ENCODE measurements at regions not wholly inside any gene's neighbourhood (a gene's known extent, or its start where the extent isn't known, plus 50 kb on each side); places are given as distances from the start of the nearest gene placed in this dataset.
A peak's percentile ranks its signal among the peaks of the same experiment; 100 is the strongest.

- DNase-seq (ENCODE audit: low read depth in 1 of 2, low spot score in 1 of 2), result no peak
- in situ Hi-C loops (cut with HindIII; ENCODE audit: low pct_unique_long_range_greater_than_20kb, low sequenced_read_pairs), result no loop called here
- no peak for TF ChIP-seq JUND (IDR thresholded peaks at IDR 0.05; ENCODE audit: low read depth)
These were observed 52.6 kb upstream of the NHLH2 start for GRCh38 chr1:115893545-115893944.

- no peak for TF ChIP-seq JUND (IDR thresholded peaks at IDR 0.05; ENCODE audit: low read depth)
- in situ Hi-C loops (cut with HindIII; ENCODE audit: low pct_unique_long_range_greater_than_20kb, low sequenced_read_pairs), result no loop called here
These were observed 57.1 kb upstream of the NHLH2 start for GRCh38 chr1:115898020-115898419.

GRCh38 chr1:115900856-115901255, 59.9 kb upstream of the NHLH2 start:
- in situ Hi-C loops (cut with HindIII; ENCODE audit: low pct_unique_long_range_greater_than_20kb, low sequenced_read_pairs), result no loop called here
- no peak for DNase-seq (ENCODE audit: low read depth in 1 of 2, low spot score in 1 of 2)
- no peak for TF ChIP-seq JUND (IDR thresholded peaks at IDR 0.05; ENCODE audit: low read depth)

More at GRCh38 chr1:115898020-115898419, 57.1 kb upstream of the NHLH2 start:
- DNase-seq (ENCODE audit: low read depth in 1 of 2, low spot score in 1 of 2), result no peak

- peak in 1 of 2 experiments; percentile 52 for DNase-seq (ENCODE audit: low read depth in 1 of 2, low spot score in 1 of 2)
- in situ Hi-C loops (cut with HindIII; ENCODE audit: low pct_unique_long_range_greater_than_20kb, low sequenced_read_pairs), result no loop called here
- TF ChIP-seq JUND (IDR thresholded peaks at IDR 0.05; ENCODE audit: low read depth), result no peak
These were observed 65.7 kb upstream of the NHLH2 start for GRCh38 chr1:115906627-115907026.

GRCh38 chr1:115907092-115907491, 66.2 kb upstream of the NHLH2 start:
- in situ Hi-C loops (cut with HindIII; ENCODE audit: low pct_unique_long_range_greater_than_20kb, low sequenced_read_pairs), result no loop called here
- no peak for DNase-seq (ENCODE audit: low read depth in 1 of 2, low spot score in 1 of 2)
- no peak for TF ChIP-seq JUND (IDR thresholded peaks at IDR 0.05; ENCODE audit: low read depth)

- no peak for DNase-seq (ENCODE audit: low read depth in 1 of 2, low spot score in 1 of 2)
- in situ Hi-C loops (cut with HindIII; ENCODE audit: low pct_unique_long_range_greater_than_20kb, low sequenced_read_pairs), result no loop called here
- TF ChIP-seq JUND (IDR thresholded peaks at IDR 0.05; ENCODE audit: low read depth), result no peak
These were observed 67.6 kb upstream of the SLC22A15 start for GRCh38 chr1:115908565-115909274.

- no peak for TF ChIP-seq JUND (IDR thresholded peaks at IDR 0.05; ENCODE audit: low read depth)
- no peak for DNase-seq (ENCODE audit: low read depth in 1 of 2, low spot score in 1 of 2)
- in situ Hi-C loops (cut with HindIII; ENCODE audit: low pct_unique_long_range_greater_than_20kb, low sequenced_read_pairs), result no loop called here
These were observed 66.1 kb upstream of the SLC22A15 start for GRCh38 chr1:115910231-115910630.

- no peak for TF ChIP-seq JUND (IDR thresholded peaks at IDR 0.05; ENCODE audit: low read depth)
- DNase-seq (ENCODE audit: low read depth in 1 of 2, low spot score in 1 of 2), result peak; percentile 11 to 63
- in situ Hi-C loops (cut with HindIII; ENCODE audit: low pct_unique_long_range_greater_than_20kb, low sequenced_read_pairs), result no loop called here
These were observed 65.0 kb upstream of the SLC22A15 start for GRCh38 chr1:115911294-115911693.

GRCh38 chr1:115912116-115912515, 64.2 kb upstream of the SLC22A15 start:
- no peak for DNase-seq (ENCODE audit: low read depth in 1 of 2, low spot score in 1 of 2)
- TF ChIP-seq JUND (IDR thresholded peaks at IDR 0.05; ENCODE audit: low read depth), result no peak
- in situ Hi-C loops (cut with HindIII; ENCODE audit: low pct_unique_long_range_greater_than_20kb, low sequenced_read_pairs), result no loop called here

- DNase-seq (ENCODE audit: low read depth in 1 of 2, low spot score in 1 of 2), result no peak
- in situ Hi-C loops (cut with HindIII; ENCODE audit: low pct_unique_long_range_greater_than_20kb, low sequenced_read_pairs), result no loop called here
These were observed 53.5 kb upstream of the SLC22A15 start for GRCh38 chr1:115922801-115923200.

GRCh38 chr1:115924770-115925169, 51.5 kb upstream of the SLC22A15 start:
- in situ Hi-C loops (cut with HindIII; ENCODE audit: low pct_unique_long_range_greater_than_20kb, low sequenced_read_pairs), result no loop called here
- DNase-seq (ENCODE audit: low read depth in 1 of 2, low spot score in 1 of 2), result no peak
- no peak for TF ChIP-seq JUND (IDR thresholded peaks at IDR 0.05; ENCODE audit: low read depth)

More at GRCh38 chr1:115922801-115923200, 53.5 kb upstream of the SLC22A15 start:
- no peak for TF ChIP-seq JUND (IDR thresholded peaks at IDR 0.05; ENCODE audit: low read depth)

- TF ChIP-seq JUND (IDR thresholded peaks at IDR 0.05; ENCODE audit: low read depth), result no peak
- DNase-seq (ENCODE audit: low read depth in 1 of 2, low spot score in 1 of 2), result no peak
- in situ Hi-C loops (cut with HindIII; ENCODE audit: low pct_unique_long_range_greater_than_20kb, low sequenced_read_pairs), result no loop called here
These were observed 50.8 kb upstream of the SLC22A15 start for GRCh38 chr1:115925467-115925866.
